GM12878 (cell line): ENCODE measurements at regions not wholly inside any gene's neighbourhood (a gene's known extent, or its start where the extent isn't known, plus 50 kb on each side); places are given as distances from the start of the nearest gene placed in this dataset.

Experiments used
- ATAC-seq: fragments of 200-7000 bp; cut with Tn5 transposase; 3 replicates; pipeline ENCODE4 v1.9.1; 2020; ENCODE audit warnings: mild to moderate bottlenecking, moderate library complexity
- BruUV-seq: library from RNA; stranded (reverse); fragments of 400-500 nt; replicated peaks from 2 replicates; lab custom pipeline; 2021; lab: Mats Ljungman, UMichigan
- CTCF ChIA-PET: fragments of 300-600 bp; sonication (Branson Sonifier 250); formaldehyde crosslinking; extraction: SDS; loops from one replicate; lab custom pipeline; 2021; ENCODE audit warnings: inconsistent platforms; lab: Yijun Ruan, JAX
- POLR2A ChIA-PET: fragments of 350-600 bp; formaldehyde crosslinking; extraction: SDS; loops from one replicate; lab custom pipeline; 2021; ENCODE audit warnings: inconsistent platforms; lab: Charles Lee
- RAD21 ChIA-PET: fragments of 300-600 bp; sonication (Branson Sonifier 250); formaldehyde crosslinking; loops from one replicate; lab custom pipeline; 2023; ENCODE audit warnings: antibody characterized with exemption; ENCODE audit not compliant: unreplicated experiment; lab: Charles Lee
- SMC1A ChIA-PET: fragments of 300-600 bp; sonication (Branson Sonifier 250); formaldehyde crosslinking; loops from one replicate; lab custom pipeline; 2023; ENCODE audit not compliant: unreplicated experiment, uncharacterized antibody; lab: Charles Lee
- DNase-seq: peaks from one replicate; pipeline ENCODE4 v3.0.0-alpha.2; 2011; ENCODE audit warnings: low read depth, low spot score
- FAIRE-seq: peaks from 3 replicates; lab custom pipeline; 2011; peaks lifted over from hg19 to GRCh38; lab: Jason Lieb, UNC
- H2AFZ ChIP-seq: 2 replicates; pipeline ENCODE4 v1.6.0; 2011; ENCODE audit warnings: low read depth, low read length, control low read depth; ENCODE audit not compliant: control insufficient read depth
- H3K27ac ChIP-seq: 2 replicates; pipeline ENCODE4 v1.5.1; 2011; ENCODE audit warnings: control low read depth; ENCODE audit not compliant: control insufficient read depth, insufficient read depth
- H3K27me3 ChIP-seq, 2 experiments: replicated peaks in 1 of 2; 2 replicates each; pipeline versions ENCODE4 v1.6.0 to v1.6.1; 2011; ENCODE audit warnings: low read length in 1 of 2; ENCODE audit not compliant: control insufficient read depth in 2 of 2, insufficient read depth in 2 of 2
- H3K36me3 ChIP-seq, 2 experiments: 2 replicates each; pipeline ENCODE4 v1.5.1; 2011; ENCODE audit warnings: low read length in 1 of 2; ENCODE audit not compliant: control insufficient read depth in 2 of 2, insufficient read depth in 2 of 2
- H3K4me1 ChIP-seq: 2 replicates; pipeline ENCODE4 v1.6.1; 2011; ENCODE audit warnings: mild to moderate bottlenecking, low read length, moderate library complexity, mixed read lengths; ENCODE audit not compliant: control insufficient read depth, insufficient read depth
- H3K4me2 ChIP-seq: 2 replicates; pipeline ENCODE4 v1.6.0; 2011; ENCODE audit warnings: control low read depth; ENCODE audit not compliant: control insufficient read depth, insufficient read depth
- H3K4me3 ChIP-seq: fragments of 200-600 bp; sonication (generic); 2 replicates; pipeline ENCODE4 v1.5.1; 2016
- H3K79me2 ChIP-seq: 2 replicates; pipeline ENCODE4 v1.6.0; 2011; ENCODE audit warnings: low read length; ENCODE audit not compliant: control insufficient read depth, insufficient read depth
- H3K9ac ChIP-seq: 2 replicates; pipeline ENCODE4 v1.8.0; 2011; ENCODE audit warnings: low read length, control low read depth, mixed read lengths; ENCODE audit not compliant: control insufficient read depth, insufficient read depth
- H3K9me3 ChIP-seq: replicated peaks from 3 replicates; pipeline ENCODE4 v1.5.1; 2011; ENCODE audit warnings: mild to moderate bottlenecking, low read length; ENCODE audit not compliant: control insufficient read depth, insufficient read depth
- H4K20me1 ChIP-seq: 2 replicates; pipeline ENCODE4 v1.6.0; 2011; ENCODE audit not compliant: control insufficient read depth, insufficient read depth
- BCL11A ChIP-seq: IDR thresholded peaks from 2 replicates; pipeline ENCODE4 v1.6.1; 2011; ENCODE audit warnings: low read depth, low read length
- E4F1 ChIP-seq: fragments of 450-650 bp; IDR thresholded peaks from 2 replicates; pipeline ENCODE4 v1.6.1; 2018; ENCODE audit warnings: borderline replicate concordance, mild to moderate bottlenecking; ENCODE audit not compliant: partially characterized antibody
- EP300 ChIP-seq, 2 experiments: fragments of 150-350 bp in 1 of 2; IDR thresholded peaks; 2 replicates each; pipeline ENCODE4 v1.6.1; 2011 to 2012; ENCODE audit warnings: low read depth in 2 of 2, low read length in 2 of 2, borderline replicate concordance in 1 of 2, improper control_type of control experiment in 1 of 2, inconsistent platforms in 1 of 2; ENCODE audit not compliant: control insufficient read depth in 1 of 2
- EZH2 ChIP-seq: IDR thresholded peaks from 2 replicates; pipeline ENCODE4 v1.6.1; 2012; ENCODE audit warnings: low read depth, mild to moderate bottlenecking, control low read depth, inconsistent platforms, low read length, borderline replicate concordance; ENCODE audit not compliant: control insufficient read depth
- HCFC1 ChIP-seq: fragments of 150-350 bp; IDR thresholded peaks from 2 replicates; pipeline ENCODE4 v1.6.1; 2014; ENCODE audit warnings: low read length
- HDAC2 ChIP-seq: fragments of 200-600 bp; sonication (generic); IDR thresholded peaks from 2 replicates; pipeline ENCODE4 v1.6.1; 2017
- IKZF1 ChIP-seq: fragments of 450-650 bp; conservative IDR thresholded peaks from 2 replicates; pipeline ENCODE4 v1.6.1; 2017; ENCODE audit warnings: antibody characterized with exemption, mild to moderate bottlenecking
- MTA3 ChIP-seq: IDR thresholded peaks from 2 replicates; pipeline ENCODE4 v1.6.1; 2012; ENCODE audit warnings: low read length, inconsistent platforms, borderline replicate concordance
- NR2C1 ChIP-seq: fragments of 450-650 bp; IDR thresholded peaks from 2 replicates; pipeline ENCODE4 v1.6.1; 2017; ENCODE audit warnings: antibody characterized with exemption, mild to moderate bottlenecking, moderate library complexity
- RB1 ChIP-seq: fragments of 450-650 bp; formaldehyde crosslinking; IDR thresholded peaks from 2 replicates; pipeline ENCODE4 v1.6.1; 2017; ENCODE audit warnings: mild to moderate bottlenecking, borderline replicate concordance
- RBBP5 ChIP-seq: fragments of 200-600 bp; sonication (generic); conservative IDR thresholded peaks from 2 replicates; pipeline ENCODE4 v1.6.1; 2016
- SMAD1 ChIP-seq: fragments of 450-650 bp; IDR thresholded peaks from 2 replicates; pipeline ENCODE4 v1.6.1; 2018; ENCODE audit warnings: mild to moderate bottlenecking, low read depth; ENCODE audit not compliant: partially characterized antibody
- WRNIP1 ChIP-seq: IDR thresholded peaks from 2 replicates; pipeline ENCODE4 v1.6.1; 2011; ENCODE audit warnings: low read depth, low read length, improper control_type of control experiment, borderline replicate concordance
- ZNF207 ChIP-seq: fragments of 450-650 bp; IDR thresholded peaks from 2 replicates; pipeline ENCODE4 v1.6.1; 2014; ENCODE audit warnings: antibody characterized with exemption, mild to moderate bottlenecking, borderline replicate concordance
- WGBS: methylation state at CpG from one replicate; pipeline ENCODE4 v1.1.6; 2016; ENCODE audit warnings: low lambda C conversion rate; ENCODE audit not compliant: insufficient replicate concordance, insufficient coverage; ENCODE audit errors: missing lambda C conversion rate; 5-methylcytosine and 5-hydroxymethylcytosine counted together
- in situ Hi-C: fragments of 300-500 bp; cut with MboI; formaldehyde crosslinking; loops from 9 replicates; pipeline ENCODE4 v1.14.3; 2018; ENCODE audit warnings: mixed read lengths
- intact Hi-C: fragments of 100-400 bp; cut with micrococcal nuclease; formaldehyde crosslinking; loops from one replicate; pipeline ENCODE4 v1.14.2; 2022; ENCODE audit not compliant: unreplicated experiment
- TF ChIP-seq, protein P1 (sequence below): fragments of 150-350 bp; IDR thresholded peaks from 2 replicates; pipeline ENCODE4 v1.6.1; 2014; ENCODE audit warnings: mild to moderate bottlenecking, low read depth, low read length
- TF ChIP-seq, protein P2 (sequence below): IDR thresholded peaks from 2 replicates; pipeline ENCODE4 v1.6.1; 2012; ENCODE audit warnings: mild to moderate bottlenecking, low read depth, low read length

DNA sequence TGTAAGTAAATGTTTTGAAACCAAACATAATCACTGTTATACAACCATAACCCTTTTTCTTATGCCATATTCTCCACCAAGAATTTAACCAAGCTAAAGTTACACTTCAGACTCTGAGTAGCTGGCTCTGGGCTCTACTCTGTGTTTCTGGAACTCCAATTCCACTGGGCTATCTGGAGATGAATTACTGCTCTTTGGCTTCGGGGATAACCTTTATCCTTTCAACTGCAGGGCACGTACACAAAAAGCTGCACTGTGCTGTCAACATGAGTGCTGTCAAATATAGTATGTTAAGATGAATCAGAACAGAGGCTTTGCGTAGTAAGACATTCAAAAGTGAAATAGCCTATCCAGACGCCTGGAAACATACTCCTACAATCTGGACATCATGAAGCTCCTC is 500.6 kb downstream of the LTN1 start:
- ChIA-PET RAD21 (no interaction called here), SMC1A (interaction anchor here (1.8 kb wide), 1 partner anchor 254 kb away, joined by 4 read pairs; no protein-coding TSS in a partner anchor), CTCF (no interaction called here), POLR2A (no interaction called here)
- H3K9ac ChIP-seq: no peak overlapping the region
- H3K4me3 ChIP-seq: no peak overlapping the region
- DNase-seq: no peak
- H3K79me2 ChIP-seq: no peaks in the 10 kb centered on the region
- H2AFZ ChIP-seq: no peak overlapping the region
- in situ Hi-C loops: no loop called here
- no peaks in the 10 kb centered on the region for H3K27me3 ChIP-seq
- intact Hi-C loops: no loop called here
- H4K20me1 ChIP-seq: no peaks in the 10 kb centered on the region
- H3K9me3 ChIP-seq: no peaks in the 10 kb centered on the region
- H3K4me1 ChIP-seq: no peaks in the 10 kb centered on the region
- WGBS: 27% methylated on average over 4 of the region's 4 CpGs
- no TSS peak for BruUV-seq
- no peak for FAIRE-seq
- no peaks in the 10 kb centered on the region for H3K36me3 ChIP-seq
- no peak overlapping the region for H3K4me2 ChIP-seq
- no peak for ATAC-seq
- no peak overlapping the region for H3K27ac ChIP-seq
- TF ChIP-seq E4F1 (no peak), HDAC2 (no peak), NR2C1 (no peak), WRNIP1 (no peak), IKZF1 (no peak), HCFC1 (no peak), MTA3 (no peak), RBBP5 (no peak), BCL11A (no peak), SMAD1 (no peak), RB1 (no peak), EP300 (IDR thresholded peaks at IDR 0.05; ENCODE audit: borderline replicate concordance in 1 of 2, control insufficient read depth in 1 of 2, low read depth in 2 of 2, low read length in 2 of 2) (no peak), EZH2 (no peak), ZNF207 (no peak)
- TF ChIP-seq, protein P1, sequence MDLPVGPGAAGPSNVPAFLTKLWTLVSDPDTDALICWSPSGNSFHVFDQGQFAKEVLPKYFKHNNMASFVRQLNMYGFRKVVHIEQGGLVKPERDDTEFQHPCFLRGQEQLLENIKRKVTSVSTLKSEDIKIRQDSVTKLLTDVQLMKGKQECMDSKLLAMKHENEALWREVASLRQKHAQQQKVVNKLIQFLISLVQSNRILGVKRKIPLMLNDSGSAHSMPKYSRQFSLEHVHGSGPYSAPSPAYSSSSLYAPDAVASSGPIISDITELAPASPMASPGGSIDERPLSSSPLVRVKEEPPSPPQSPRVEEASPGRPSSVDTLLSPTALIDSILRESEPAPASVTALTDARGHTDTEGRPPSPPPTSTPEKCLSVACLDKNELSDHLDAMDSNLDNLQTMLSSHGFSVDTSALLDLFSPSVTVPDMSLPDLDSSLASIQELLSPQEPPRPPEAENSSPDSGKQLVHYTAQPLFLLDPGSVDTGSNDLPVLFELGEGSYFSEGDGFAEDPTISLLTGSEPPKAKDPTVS: no peak
- TF ChIP-seq, protein P2, sequence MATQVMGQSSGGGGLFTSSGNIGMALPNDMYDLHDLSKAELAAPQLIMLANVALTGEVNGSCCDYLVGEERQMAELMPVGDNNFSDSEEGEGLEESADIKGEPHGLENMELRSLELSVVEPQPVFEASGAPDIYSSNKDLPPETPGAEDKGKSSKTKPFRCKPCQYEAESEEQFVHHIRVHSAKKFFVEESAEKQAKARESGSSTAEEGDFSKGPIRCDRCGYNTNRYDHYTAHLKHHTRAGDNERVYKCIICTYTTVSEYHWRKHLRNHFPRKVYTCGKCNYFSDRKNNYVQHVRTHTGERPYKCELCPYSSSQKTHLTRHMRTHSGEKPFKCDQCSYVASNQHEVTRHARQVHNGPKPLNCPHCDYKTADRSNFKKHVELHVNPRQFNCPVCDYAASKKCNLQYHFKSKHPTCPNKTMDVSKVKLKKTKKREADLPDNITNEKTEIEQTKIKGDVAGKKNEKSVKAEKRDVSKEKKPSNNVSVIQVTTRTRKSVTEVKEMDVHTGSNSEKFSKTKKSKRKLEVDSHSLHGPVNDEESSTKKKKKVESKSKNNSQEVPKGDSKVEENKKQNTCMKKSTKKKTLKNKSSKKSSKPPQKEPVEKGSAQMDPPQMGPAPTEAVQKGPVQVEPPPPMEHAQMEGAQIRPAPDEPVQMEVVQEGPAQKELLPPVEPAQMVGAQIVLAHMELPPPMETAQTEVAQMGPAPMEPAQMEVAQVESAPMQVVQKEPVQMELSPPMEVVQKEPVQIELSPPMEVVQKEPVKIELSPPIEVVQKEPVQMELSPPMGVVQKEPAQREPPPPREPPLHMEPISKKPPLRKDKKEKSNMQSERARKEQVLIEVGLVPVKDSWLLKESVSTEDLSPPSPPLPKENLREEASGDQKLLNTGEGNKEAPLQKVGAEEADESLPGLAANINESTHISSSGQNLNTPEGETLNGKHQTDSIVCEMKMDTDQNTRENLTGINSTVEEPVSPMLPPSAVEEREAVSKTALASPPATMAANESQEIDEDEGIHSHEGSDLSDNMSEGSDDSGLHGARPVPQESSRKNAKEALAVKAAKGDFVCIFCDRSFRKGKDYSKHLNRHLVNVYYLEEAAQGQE: no peak
